ENCODE measurements at regions not wholly inside any gene's neighbourhood (a gene's known extent, or its start where the extent isn't known, plus 50 kb on each side); places are given as distances from the start of the nearest gene placed in this dataset.

- TF ChIP-seq EZH2 (IDR thresholded peaks at IDR 0.05; ENCODE audit: low read length) (no peak), CTCF (optimal IDR thresholded peaks at IDR 0.05 in 1 of 3, IDR thresholded peaks at IDR 0.05 in 1 of 3, conservative IDR thresholded peaks at IDR 0.05 in 1 of 3; ENCODE audit: extremely low read depth in 1 of 3, insufficient read depth in 2 of 3, low read length in 3 of 3) (no peak)
- FAIRE-seq (no peak), DNase-seq (ENCODE audit: low read depth, low spot score) (no peak)
- Histone ChIP-seq H3K36me3 (ENCODE audit: control insufficient read depth in 2 of 2, extremely low read depth in 1 of 2, insufficient read depth in 2 of 2, low read length in 2 of 2) (no peaks in the 10 kb centered on the region), H3K4me2 (ENCODE audit: control insufficient read depth, extremely low read depth, insufficient read depth, low read depth, low read length) (no peak overlapping the region), H3K9ac (ENCODE audit: control insufficient read depth, extremely low read depth, insufficient read depth, low read length) (no peak overlapping the region), H2AFZ (ENCODE audit: control insufficient read depth, low read length) (no peak overlapping the region), H3K27ac (ENCODE audit: control insufficient read depth, insufficient read depth, low read length) (no peak overlapping the region), H3K4me1 (ENCODE audit: control insufficient read depth, extremely low read depth, insufficient read depth, low read length) (no peaks in the 10 kb centered on the region), H3K27me3 (ENCODE audit: control insufficient read depth, extremely low read depth, insufficient read depth, low read length) (no peaks in the 10 kb centered on the region), H3K9me1 (ENCODE audit: control insufficient read depth, extremely low read depth, insufficient read depth, low read length) (no peaks in the 10 kb centered on the region), H3K9me3 (ENCODE audit: control insufficient read depth, low read depth, low read length) (no peaks in the 10 kb centered on the region), H4K20me1 (ENCODE audit: control insufficient read depth, extremely low read depth, insufficient read depth, low read length) (no peaks in the 10 kb centered on the region), H3K4me3 (ENCODE audit: control insufficient read depth in 2 of 3, extremely low read depth in 1 of 3, insufficient read depth in 2 of 3, low read depth in 1 of 3, low read length in 3 of 3) (no peak overlapping the region), H3K79me2 (ENCODE audit: control insufficient read depth, insufficient read depth, low read length) (no peaks in the 10 kb centered on the region)
- dilution Hi-C loops (cut with MboI; ENCODE audit: extremely low pct_ligation_motif_present, low sequenced_read_pairs): no loop called here
Observed at GRCh38 chr1:95364546-95364945, 130.5 kb downstream of the RWDD3 start.

GRCh38 chr1:95366498-95366897, 132.5 kb downstream of the RWDD3 start:
- dilution Hi-C loops (cut with MboI; ENCODE audit: extremely low pct_ligation_motif_present, low sequenced_read_pairs): no loop called here
- H2AFZ ChIP-seq (ENCODE audit: control insufficient read depth, low read length): no peak overlapping the region
- no peaks in the 10 kb centered on the region for H3K79me2 ChIP-seq (ENCODE audit: control insufficient read depth, insufficient read depth, low read length)
- no peak overlapping the region for H3K4me3 ChIP-seq (ENCODE audit: control insufficient read depth in 2 of 3, extremely low read depth in 1 of 3, insufficient read depth in 2 of 3, low read depth in 1 of 3, low read length in 3 of 3)
- H3K4me1 ChIP-seq (ENCODE audit: control insufficient read depth, extremely low read depth, insufficient read depth, low read length): no peaks in the 10 kb centered on the region
- H3K9ac ChIP-seq (ENCODE audit: control insufficient read depth, extremely low read depth, insufficient read depth, low read length): no peak overlapping the region
- H3K27ac ChIP-seq (ENCODE audit: control insufficient read depth, insufficient read depth, low read length): no peak overlapping the region
- DNase-seq (ENCODE audit: low read depth, low spot score) (no peak), FAIRE-seq (no peak)
- no peaks in the 10 kb centered on the region for H4K20me1 ChIP-seq (ENCODE audit: control insufficient read depth, extremely low read depth, insufficient read depth, low read length)
- no peak for TF ChIP-seq CTCF (optimal IDR thresholded peaks at IDR 0.05 in 1 of 3, IDR thresholded peaks at IDR 0.05 in 1 of 3, conservative IDR thresholded peaks at IDR 0.05 in 1 of 3; ENCODE audit: extremely low read depth in 1 of 3, insufficient read depth in 2 of 3, low read length in 3 of 3)
- H3K27me3 ChIP-seq (ENCODE audit: control insufficient read depth, extremely low read depth, insufficient read depth, low read length): no peaks in the 10 kb centered on the region
- no peaks in the 10 kb centered on the region for H3K9me3 ChIP-seq (ENCODE audit: control insufficient read depth, low read depth, low read length)
- H3K4me2 ChIP-seq (ENCODE audit: control insufficient read depth, extremely low read depth, insufficient read depth, low read depth, low read length): no peak overlapping the region
- no peaks in the 10 kb centered on the region for H3K9me1 ChIP-seq (ENCODE audit: control insufficient read depth, extremely low read depth, insufficient read depth, low read length)
- H3K36me3 ChIP-seq (ENCODE audit: control insufficient read depth in 2 of 2, extremely low read depth in 1 of 2, insufficient read depth in 2 of 2, low read length in 2 of 2): no peaks in the 10 kb centered on the region

Measured in keratinocyte (primary cell).